GM23338 (cell line): ENCODE measurements at regions not wholly inside any gene's neighbourhood (a gene's known extent, or its start where the extent isn't known, plus 50 kb on each side); places are given as distances from the start of the nearest gene placed in this dataset.

ENCODE experiments used
- ATAC-seq: fragments of 200-7000 bp; cut with Tn5 transposase; 3 replicates; pipeline ENCODE4 v1.9.1; 2020
- DNase-seq: peaks from one replicate; pipeline ENCODE4 v3.0.0-alpha.2; 2015; ENCODE audit warnings: low spot score
- H2AFZ ChIP-seq: fragments of 200-600 bp; sonication (generic); 2 replicates; pipeline ENCODE4 v1.8.0; 2016; ENCODE audit warnings: antibody characterized with exemption, mild to moderate bottlenecking, moderate library complexity
- H3F3A ChIP-seq: fragments of 200-600 bp; sonication (generic); replicated peaks from 2 replicates; pipeline ENCODE4 v1.8.0; 2017; ENCODE audit warnings: antibody characterized with exemption, mixed run types, low read depth
- H3K27ac ChIP-seq: fragments of 200-600 bp; sonication (generic); 2 replicates; pipeline ENCODE4 v1.6.1; 2016; ENCODE audit warnings: low read depth
- H3K27me3 ChIP-seq: fragments of 200-600 bp; sonication (generic); 2 replicates; pipeline ENCODE4 v1.8.0; 2016; ENCODE audit warnings: mild to moderate bottlenecking, mixed run types, moderate library complexity; ENCODE audit not compliant: insufficient read depth
- H3K36me3 ChIP-seq: fragments of 200-600 bp; sonication (generic); 2 replicates; pipeline ENCODE4 v1.8.0; 2016; ENCODE audit warnings: mild to moderate bottlenecking; ENCODE audit not compliant: insufficient read depth
- H3K4me1 ChIP-seq: fragments of 200-600 bp; sonication (generic); 2 replicates; pipeline ENCODE4 v1.8.0; 2016; ENCODE audit warnings: mild to moderate bottlenecking, moderate library complexity; ENCODE audit not compliant: insufficient read depth
- H3K4me2 ChIP-seq: fragments of 200-600 bp; sonication (generic); 2 replicates; pipeline ENCODE4 v1.7.1; 2017; ENCODE audit warnings: mixed run types
- H3K4me3 ChIP-seq: fragments of 200-600 bp; sonication (generic); 2 replicates; pipeline ENCODE4 v1.6.1; 2016; ENCODE audit warnings: mixed run types
- H3K79me2 ChIP-seq: fragments of 200-600 bp; sonication (generic); replicated peaks from 2 replicates; pipeline ENCODE4 v1.8.0; 2017; ENCODE audit warnings: mild to moderate bottlenecking; ENCODE audit not compliant: insufficient read depth
- H3K9me2 ChIP-seq: fragments of 200-600 bp; sonication (generic); 2 replicates; pipeline ENCODE4 v1.8.0; 2017; ENCODE audit not compliant: insufficient read depth
- H4K20me1 ChIP-seq: fragments of 200-600 bp; sonication (generic); replicated peaks from 2 replicates; pipeline ENCODE4 v1.8.0; 2017; ENCODE audit warnings: mild to moderate bottlenecking; ENCODE audit not compliant: insufficient read depth
- H3K27ac Mint-ChIP-seq: 2 replicates; pipeline ENCODE4 v1.8.0; 2020; ENCODE audit warnings: inconsistent platforms, mild to moderate bottlenecking, moderate library complexity, mixed read lengths
- H3K27me3 Mint-ChIP-seq: 3 replicates; pipeline ENCODE4 v1.8.0; 2022; ENCODE audit warnings: low read depth, mild to moderate bottlenecking, moderate library complexity, mixed read lengths, inconsistent platforms; ENCODE audit not compliant: insufficient read depth, poor library complexity
- H3K36me3 Mint-ChIP-seq: 3 replicates; pipeline ENCODE4 v1.8.0; 2021; ENCODE audit warnings: low read depth, mild to moderate bottlenecking, inconsistent platforms, moderate library complexity, mixed read lengths
- H3K4me1 Mint-ChIP-seq: 3 replicates; pipeline ENCODE4 v1.8.0; 2020; ENCODE audit warnings: mild to moderate bottlenecking, inconsistent platforms, mixed read lengths
- H3K4me3 Mint-ChIP-seq: 3 replicates; pipeline ENCODE4 v1.8.0; 2021; ENCODE audit warnings: moderate library complexity, mild to moderate bottlenecking, inconsistent platforms, mixed read lengths
- H3K9me3 Mint-ChIP-seq: 3 replicates; pipeline ENCODE4 v1.8.0; 2020; ENCODE audit warnings: moderate library complexity, mild to moderate bottlenecking, inconsistent platforms, mixed read lengths
- CREB1 ChIP-seq: fragments of 250-450 bp; sonication (Bioruptor Pico); IDR thresholded peaks from 2 replicates; pipeline ENCODE4 v1.5.0; 2020; ENCODE audit warnings: low read depth, mild to moderate bottlenecking, moderate library complexity
- ETS1 ChIP-seq: IDR thresholded peaks from 2 replicates; pipeline ENCODE4 v1.6.1; 2016; ENCODE audit warnings: antibody characterized with exemption
- EZH2phosphoT487 ChIP-seq: fragments of 200-600 bp; sonication (generic); IDR thresholded peaks from one replicate; pipeline ENCODE4 v1.8.1; 2018; ENCODE audit warnings: antibody characterized with exemption; ENCODE audit not compliant: unreplicated experiment
- JUNB ChIP-seq: IDR thresholded peaks from one replicate; pipeline ENCODE4 v1.6.1; 2016; ENCODE audit warnings: antibody characterized with exemption; ENCODE audit not compliant: unreplicated experiment
- NANOG ChIP-seq: IDR thresholded peaks from 2 replicates; pipeline ENCODE4 v1.6.1; 2016; ENCODE audit warnings: antibody characterized with exemption, borderline replicate concordance
- REST ChIP-seq: IDR thresholded peaks from one replicate; pipeline ENCODE4 v1.6.1; 2018; ENCODE audit warnings: antibody characterized with exemption; ENCODE audit not compliant: unreplicated experiment
- STAT1 ChIP-seq: IDR thresholded peaks from one replicate; pipeline ENCODE4 v1.6.1; 2016; ENCODE audit warnings: antibody characterized with exemption; ENCODE audit not compliant: unreplicated experiment
- ZNF331 ChIP-seq: fragments of 250-450 bp; sonication (Bioruptor Pico); IDR thresholded peaks from 2 replicates; pipeline ENCODE4 v1.5.0; 2020; ENCODE audit warnings: low read depth, mild to moderate bottlenecking, moderate library complexity
- ZNF462 ChIP-seq: fragments of 250-450 bp; sonication (Bioruptor Pico); IDR thresholded peaks from 2 replicates; pipeline ENCODE4 v1.5.0; 2020; ENCODE audit warnings: mild to moderate bottlenecking, moderate library complexity
- TF ChIP-seq, protein P1 (sequence below), 2 experiments: fragments of 200-600 bp in 1 of 2; sonication (generic) in 1 of 2; conservative IDR thresholded peaks; 2 replicates each; pipeline versions ENCODE4 v1.5.1 to v1.6.1; 2016 to 2017; ENCODE audit warnings: antibody characterized with exemption in 2 of 2, low read depth in 2 of 2, mild to moderate bottlenecking in 2 of 2, moderate library complexity in 1 of 2

DNA sequence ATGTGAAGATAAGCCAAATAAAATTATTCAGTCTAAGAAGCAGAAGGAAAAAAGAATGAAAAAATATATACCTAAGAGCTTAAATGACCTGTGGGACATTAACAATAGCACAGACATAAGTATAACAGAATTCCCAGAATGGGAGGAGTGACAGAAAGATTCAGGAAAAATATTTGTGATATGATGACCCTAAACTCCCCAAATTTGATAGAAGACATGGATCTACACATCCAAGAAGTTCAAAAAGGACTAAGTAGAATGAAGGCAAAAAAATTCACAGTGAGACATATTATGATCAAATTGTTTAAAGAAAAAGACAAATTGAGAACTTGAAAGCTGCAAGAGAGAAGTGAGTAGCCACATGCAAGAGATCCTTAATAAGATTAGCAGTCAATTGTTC, 211.4 kb upstream of the OR4E1 start:
- TF ChIP-seq EZH2phosphoT487 (no peak), NANOG (no peak)
- Histone ChIP-seq H2AFZ (no peak overlapping the region), H3F3A (no peaks in the 10 kb centered on the region), H3K4me1 (no peaks in the 10 kb centered on the region), H3K4me3 (no peak overlapping the region), H3K4me2 (no peak overlapping the region), H3K9me2 (no peaks in the 10 kb centered on the region), H3K27ac (no peak overlapping the region), H3K36me3 (no peaks in the 10 kb centered on the region), H4K20me1 (no peaks in the 10 kb centered on the region), H3K79me2 (no peaks in the 10 kb centered on the region), H3K27me3 (no peaks in the 10 kb centered on the region)
- no peaks in the 10 kb centered on the region; the same call in 2 of the 3 replicates for H3K9me3 Mint-ChIP-seq
- H3K4me3 Mint-ChIP-seq = no peak overlapping the region
- H3K27me3 Mint-ChIP-seq = no peaks in the 10 kb centered on the region
- H3K36me3 Mint-ChIP-seq = no peaks in the 10 kb centered on the region
- ATAC-seq (no peak), DNase-seq (no peak)
- H3K4me1 Mint-ChIP-seq = no peaks in the 10 kb centered on the region
- no peak overlapping the region for H3K27ac Mint-ChIP-seq

DNA sequence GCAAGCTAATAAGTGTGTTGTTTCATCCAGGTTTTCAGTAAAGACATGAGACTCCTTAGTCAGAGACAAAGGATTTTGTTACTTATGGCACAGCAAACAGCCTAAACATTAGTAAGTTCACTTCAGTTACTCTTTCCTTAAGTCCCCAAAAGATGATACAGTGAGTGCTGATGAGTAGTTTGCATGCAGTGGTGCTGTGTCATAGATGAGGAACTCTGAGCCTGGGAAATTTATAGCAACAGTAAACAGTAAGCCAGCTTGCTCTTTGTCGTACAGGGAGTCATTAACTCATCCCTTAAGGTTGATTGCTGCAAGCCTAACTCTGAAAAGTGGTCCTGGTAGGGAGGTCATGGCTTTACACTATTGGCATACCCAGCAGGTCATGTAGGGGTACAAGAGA, 208.6 kb upstream of the OR4E1 start:
- Mint-ChIP-seq H3K27me3 (no peaks in the 10 kb centered on the region), H3K9me3 (no peaks in the 10 kb centered on the region), H3K36me3 (no peaks in the 10 kb centered on the region), H3K4me1 (no peaks in the 10 kb centered on the region; the same call in 2 of the 3 replicates), H3K4me3 (no peak overlapping the region), H3K27ac (no peak overlapping the region)
- ATAC-seq (no peak), DNase-seq (no peak)
- Histone ChIP-seq H4K20me1 (no peaks in the 10 kb centered on the region), H3K36me3 (no peaks in the 10 kb centered on the region), H3K79me2 (no peaks in the 10 kb centered on the region), H3F3A (no peaks in the 10 kb centered on the region), H3K27me3 (no peaks in the 10 kb centered on the region), H3K9me2 (no peaks in the 10 kb centered on the region), H3K4me1 (no peaks in the 10 kb centered on the region), H3K27ac (no peak overlapping the region), H3K4me2 (no peak overlapping the region), H2AFZ (0 out of 2 replicates have a peak overlapping the region, but pooled peaks have one; percentile 18), H3K4me3 (no peak overlapping the region)
- TF ChIP-seq EZH2phosphoT487 = no peak
- TF ChIP-seq ETS1 = no peak
- TF ChIP-seq CREB1 (CRISPR knock-in tag) = no peak
- TF ChIP-seq, protein P1, sequence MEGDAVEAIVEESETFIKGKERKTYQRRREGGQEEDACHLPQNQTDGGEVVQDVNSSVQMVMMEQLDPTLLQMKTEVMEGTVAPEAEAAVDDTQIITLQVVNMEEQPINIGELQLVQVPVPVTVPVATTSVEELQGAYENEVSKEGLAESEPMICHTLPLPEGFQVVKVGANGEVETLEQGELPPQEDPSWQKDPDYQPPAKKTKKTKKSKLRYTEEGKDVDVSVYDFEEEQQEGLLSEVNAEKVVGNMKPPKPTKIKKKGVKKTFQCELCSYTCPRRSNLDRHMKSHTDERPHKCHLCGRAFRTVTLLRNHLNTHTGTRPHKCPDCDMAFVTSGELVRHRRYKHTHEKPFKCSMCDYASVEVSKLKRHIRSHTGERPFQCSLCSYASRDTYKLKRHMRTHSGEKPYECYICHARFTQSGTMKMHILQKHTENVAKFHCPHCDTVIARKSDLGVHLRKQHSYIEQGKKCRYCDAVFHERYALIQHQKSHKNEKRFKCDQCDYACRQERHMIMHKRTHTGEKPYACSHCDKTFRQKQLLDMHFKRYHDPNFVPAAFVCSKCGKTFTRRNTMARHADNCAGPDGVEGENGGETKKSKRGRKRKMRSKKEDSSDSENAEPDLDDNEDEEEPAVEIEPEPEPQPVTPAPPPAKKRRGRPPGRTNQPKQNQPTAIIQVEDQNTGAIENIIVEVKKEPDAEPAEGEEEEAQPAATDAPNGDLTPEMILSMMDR (conservative IDR thresholded peaks at IDR 0.05; ENCODE audit: low read depth in 2 of 2) = no peak
- TF ChIP-seq REST = no peak
- TF ChIP-seq ZNF331 (CRISPR knock-in tag) = no peak
- TF ChIP-seq NANOG = no peak
- TF ChIP-seq STAT1 = no peak
- TF ChIP-seq JUNB = no peak
- no peak for TF ChIP-seq ZNF462
